ENCODE measurements at regions not wholly inside any gene's neighbourhood (a gene's known extent, or its start where the extent isn't known, plus 50 kb on each side); places are given as distances from the start of the nearest gene placed in this dataset.

DNA sequence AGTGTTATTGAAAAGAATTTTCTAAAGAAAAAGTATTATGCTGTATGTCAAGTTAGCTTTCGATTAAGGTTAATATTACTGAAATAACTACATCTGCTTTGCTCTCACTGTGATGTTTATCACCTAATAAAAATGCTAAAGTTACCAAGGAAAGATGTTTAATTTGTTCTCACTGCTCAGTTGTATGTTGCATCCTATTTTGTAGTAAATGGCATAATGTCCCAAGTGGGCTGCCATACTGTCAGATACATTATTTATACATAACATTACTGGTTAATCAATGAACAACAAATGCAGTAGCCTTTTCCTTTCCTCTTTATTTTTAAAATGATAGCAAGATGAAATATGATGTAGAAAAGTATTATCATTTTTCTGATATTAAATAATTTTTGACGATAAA lies 226.3 kb upstream of the DACH1 start:
- no peak for DNase-seq

- DNase-seq, result no peak
Measured at GRCh38 chr13:72074663-72075062, 207.7 kb upstream of the DACH1 start.

DNA sequence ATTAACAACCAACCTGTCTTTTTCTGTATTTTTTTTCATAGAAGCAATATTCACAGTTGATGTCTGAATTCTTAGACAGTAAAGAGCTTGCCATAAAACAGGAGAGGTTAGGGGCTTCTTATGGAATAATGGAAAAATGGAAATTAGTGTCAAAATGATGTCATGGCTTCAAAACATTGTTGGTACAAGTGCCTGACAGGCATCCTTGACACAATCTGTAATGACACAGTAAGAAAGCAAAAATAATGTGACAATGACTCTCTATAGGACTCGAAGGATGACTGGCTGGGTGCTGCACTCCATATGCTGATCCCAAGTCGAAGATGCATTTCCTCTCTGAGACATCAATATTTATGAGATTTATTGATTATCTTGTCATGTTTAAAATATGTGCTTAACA lies 205.3 kb upstream of the DACH1 start:
- DNase-seq, result no peak

DNA sequence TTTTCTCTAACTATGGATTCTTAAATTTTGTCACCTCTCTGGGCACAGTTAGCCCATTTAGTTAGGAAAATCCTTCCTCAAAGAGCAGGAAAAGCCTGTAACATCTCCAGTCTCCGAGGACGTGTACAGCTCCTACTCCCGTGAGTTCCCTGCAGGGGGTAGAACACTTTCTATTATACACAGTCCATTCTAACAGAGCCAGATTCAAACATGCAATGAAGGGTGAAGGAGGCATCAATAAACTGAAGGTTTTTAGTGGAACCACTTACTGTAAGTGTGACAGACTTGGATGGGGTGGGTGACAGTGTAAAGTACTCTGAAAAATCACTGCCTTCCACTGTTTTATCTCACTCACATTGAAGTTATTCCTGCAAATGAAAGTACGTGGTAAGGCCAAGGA lies 204.7 kb upstream of the DACH1 start:
- DNase-seq, result no peak

DNA sequence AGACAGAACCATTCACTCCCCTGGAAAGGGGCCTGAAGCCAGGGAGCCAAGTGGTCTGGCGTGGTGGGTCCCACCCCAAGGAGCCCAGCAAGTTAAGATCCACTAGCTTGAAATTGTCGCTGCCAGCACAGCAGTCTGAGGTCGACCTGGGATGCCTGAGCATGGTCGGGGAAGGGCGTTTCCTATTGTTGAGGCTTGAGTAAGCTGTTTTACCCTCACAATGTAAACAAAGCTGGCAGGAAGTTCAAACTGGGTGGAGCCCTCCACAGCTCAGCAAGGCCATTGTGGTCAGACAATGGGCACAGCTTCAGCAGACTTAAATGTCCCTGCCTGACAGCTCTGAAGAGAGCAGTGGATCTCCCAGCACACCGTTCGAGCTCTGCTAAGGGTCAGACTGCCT lies 195.6 kb upstream of the DACH1 start:
- no peak for DNase-seq

DNA sequence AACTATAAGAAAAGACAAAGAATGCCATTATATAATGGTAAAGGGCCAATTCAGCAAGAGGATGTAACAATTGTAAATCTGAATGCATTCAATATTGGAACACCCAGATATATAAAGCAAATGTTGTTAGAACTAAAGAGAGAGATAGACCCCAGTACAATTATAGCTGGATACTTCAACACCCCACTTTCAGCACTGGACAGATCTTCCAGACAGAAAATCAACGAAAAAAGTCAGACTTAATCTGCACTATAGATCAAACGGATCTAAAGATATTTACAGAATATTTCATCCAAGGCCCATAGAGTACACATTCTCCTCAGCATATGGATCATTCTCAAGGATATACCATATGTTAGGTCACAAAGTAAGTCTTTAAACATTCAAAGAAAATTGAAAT lies 194.6 kb upstream of the DACH1 start:
- no peak for DNase-seq

GRCh38 chr13:72050251-72050650 lies 183.2 kb upstream of the DACH1 start:
- no peak for DNase-seq

GRCh38 chr13:72043366-72043765 lies 176.4 kb upstream of the DACH1 start:
- no peak for DNase-seq

DNA sequence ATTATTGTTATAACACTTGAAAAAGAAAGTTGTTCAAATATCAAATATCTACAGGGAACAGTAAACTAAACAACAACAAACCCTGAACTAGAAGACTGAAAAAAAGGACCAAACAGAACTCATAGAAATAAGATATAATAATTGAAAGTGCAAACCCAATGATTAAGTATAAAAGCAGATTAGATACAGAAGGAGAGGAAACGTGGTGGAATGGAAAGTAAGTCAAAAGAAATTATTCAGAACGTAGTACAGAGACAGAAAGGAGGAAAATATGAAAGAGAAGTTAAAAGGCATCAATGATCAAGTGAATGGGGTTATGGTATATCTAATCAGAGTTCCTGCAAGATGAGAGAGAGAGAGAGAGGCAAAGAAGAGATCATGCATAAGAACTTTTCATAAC lies 174.2 kb upstream of the DACH1 start:
- DNase-seq, result no peak

DNA sequence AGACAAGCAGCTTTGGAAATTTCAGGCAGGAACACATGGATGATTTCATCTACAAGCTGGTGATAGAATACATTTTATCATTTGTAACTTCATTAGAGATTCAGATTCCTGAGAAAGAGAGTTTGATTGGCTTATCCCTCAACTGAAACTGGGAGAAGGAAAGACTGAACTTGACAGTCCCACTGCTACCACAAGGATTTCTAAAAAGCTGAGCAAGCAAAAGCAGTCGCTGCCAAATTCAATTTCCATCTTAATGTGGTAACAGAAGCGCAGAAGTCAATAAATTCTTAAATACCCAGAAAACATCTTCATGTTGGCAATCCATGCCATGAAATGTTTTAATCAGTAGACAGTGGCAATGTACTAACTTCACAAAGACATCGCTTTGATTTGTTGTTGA lies 172.1 kb upstream of the DACH1 start:
- DNase-seq, result no peak

- DNase-seq, result no peak
Measured at GRCh38 chr13:72029981-72030380, 163.0 kb upstream of the DACH1 start.

GRCh38 chr13:72025836-72026235 lies 158.8 kb upstream of the DACH1 start:
- no peak for DNase-seq

GRCh38 chr13:72023895-72024294 lies 156.9 kb upstream of the DACH1 start:
- DNase-seq, result no peak

- DNase-seq, result no peak
Measured at GRCh38 chr13:72005455-72005854, 138.5 kb upstream of the DACH1 start.

- no peak for DNase-seq
Measured at GRCh38 chr13:72004784-72005374, 137.9 kb upstream of the DACH1 start.

GRCh38 chr13:72004246-72004645 lies 137.2 kb upstream of the DACH1 start:
- DNase-seq, result no peak

DNA sequence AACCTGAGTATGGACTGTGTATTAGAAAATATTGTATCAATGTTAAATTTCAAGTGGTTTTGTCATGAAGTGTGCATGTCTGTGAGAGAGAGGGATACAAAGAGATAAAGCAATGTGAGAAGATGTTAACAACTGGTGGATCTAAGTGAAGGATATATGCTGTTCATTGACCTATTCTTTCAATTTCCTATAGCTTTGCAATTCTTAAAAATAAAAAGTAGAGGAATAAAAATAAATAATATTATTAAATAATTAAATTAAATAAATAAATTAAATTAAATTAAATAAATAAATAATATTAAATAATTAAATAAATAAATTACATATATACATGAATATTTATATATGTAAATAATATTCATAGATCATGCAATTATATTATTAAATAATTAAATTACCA lies 131.2 kb upstream of the DACH1 start:
- DNase-seq, result no peak

DNA sequence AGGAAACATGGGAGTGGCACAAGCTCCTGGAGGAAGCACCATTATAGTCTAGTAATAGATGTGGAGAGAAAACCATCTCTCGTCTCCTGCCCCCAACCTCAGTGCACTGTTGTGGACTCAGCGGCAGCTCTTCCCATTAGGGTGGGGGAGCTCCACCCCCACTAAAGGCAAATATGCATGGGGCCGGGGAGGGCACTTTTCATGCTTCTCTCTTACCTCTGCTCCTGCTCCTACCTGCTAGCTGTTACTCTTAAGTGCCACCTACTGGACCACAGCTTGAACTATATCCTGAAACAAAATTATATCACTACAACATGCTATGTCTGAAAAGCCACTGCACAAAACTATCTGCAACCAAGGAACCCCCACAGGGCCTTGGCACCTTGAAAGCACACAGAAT lies 112.6 kb upstream of the DACH1 start:
- peak; percentile 2 for DNase-seq

GRCh38 chr13:71977028-71977427 lies 110.0 kb upstream of the DACH1 start:
- DNase-seq, result no peak

DNA sequence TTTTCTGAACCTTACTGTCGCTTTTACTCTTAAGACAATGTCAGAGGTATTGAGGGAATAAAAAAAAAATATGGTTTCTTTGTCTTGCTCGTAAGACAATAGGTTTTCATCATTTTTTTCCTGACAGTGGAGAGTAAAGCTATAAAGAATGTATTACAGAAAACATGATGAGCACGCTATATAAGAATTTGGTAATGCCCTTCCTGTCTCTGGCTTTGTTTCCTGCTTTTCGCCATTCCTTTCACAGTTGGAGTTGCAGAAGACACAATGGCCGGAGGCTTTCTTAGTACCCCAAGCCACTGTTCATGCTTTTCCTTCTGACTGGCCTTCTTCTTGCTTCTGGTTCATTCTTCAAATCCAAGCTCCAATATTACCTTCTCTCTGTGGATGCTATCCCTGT lies 101.0 kb upstream of the DACH1 start:
- DNase-seq, result no peak

DNA sequence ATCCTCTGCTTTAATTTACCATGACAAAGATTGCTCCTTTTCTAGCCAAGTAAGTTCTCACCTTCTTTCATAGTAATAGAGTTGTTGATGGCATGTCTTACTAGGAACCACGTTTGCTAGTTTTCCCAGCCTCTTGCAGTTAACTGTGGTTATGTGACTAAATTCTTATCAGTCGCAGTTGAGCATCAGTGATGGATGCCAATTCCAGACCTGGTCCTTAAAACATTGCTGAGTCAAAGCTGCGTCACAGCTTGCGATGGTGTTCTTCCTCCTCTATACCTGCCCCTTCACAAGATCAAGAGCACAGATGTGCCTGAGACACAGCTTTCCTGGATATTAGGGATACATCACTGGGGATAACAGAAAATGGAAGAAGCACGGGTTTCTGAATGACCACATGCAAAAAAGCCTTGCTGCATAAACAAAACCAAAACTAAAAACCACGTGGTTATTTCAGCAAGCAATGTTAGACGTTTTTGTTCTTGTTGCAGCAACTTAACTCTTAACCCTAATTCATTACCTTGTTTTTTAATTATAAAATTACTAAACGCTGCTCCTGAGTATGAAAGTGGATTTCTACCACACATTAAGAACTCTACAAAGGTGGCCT lies 97.6 kb upstream of the DACH1 start:
- no peak for DNase-seq

DNA sequence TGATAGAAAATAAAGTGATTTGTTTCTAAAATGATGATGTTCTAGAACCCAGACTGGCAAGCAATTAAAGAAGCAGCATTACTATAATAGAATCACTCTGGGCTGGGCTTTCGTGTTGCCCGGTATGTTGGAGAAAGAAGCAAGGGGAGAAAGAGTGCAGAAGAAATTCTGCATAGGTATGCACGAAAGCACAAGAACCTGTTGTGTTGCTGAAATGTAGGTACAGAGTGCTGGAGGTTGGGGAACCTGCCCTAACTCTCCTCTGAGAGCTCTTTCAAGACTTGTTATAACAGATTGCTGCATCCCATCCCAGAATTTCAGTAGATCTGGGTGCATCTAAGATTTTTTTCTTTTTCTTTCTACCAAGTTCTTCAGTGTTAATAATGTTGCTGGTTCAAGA lies 95.7 kb upstream of the DACH1 start:
- no peak for DNase-seq

DNA sequence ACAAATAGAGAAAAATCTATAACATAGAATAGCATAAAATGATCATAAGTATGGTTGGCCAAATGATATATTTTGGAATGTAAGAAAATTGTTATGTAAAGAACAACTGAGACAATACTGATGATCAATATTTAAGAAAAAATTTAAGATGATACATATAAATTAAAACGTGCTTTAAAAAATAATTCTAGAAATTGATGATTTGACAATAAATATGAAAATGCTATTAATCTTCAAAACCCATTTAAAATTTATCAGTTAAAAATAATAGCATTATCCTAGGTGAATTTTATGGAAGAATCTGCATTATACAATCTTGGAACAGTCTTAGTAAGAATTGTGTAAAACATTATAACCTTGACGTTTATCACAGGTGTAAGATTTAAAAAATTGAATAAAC lies 95.1 kb upstream of the DACH1 start:
- no peak for DNase-seq

DNA sequence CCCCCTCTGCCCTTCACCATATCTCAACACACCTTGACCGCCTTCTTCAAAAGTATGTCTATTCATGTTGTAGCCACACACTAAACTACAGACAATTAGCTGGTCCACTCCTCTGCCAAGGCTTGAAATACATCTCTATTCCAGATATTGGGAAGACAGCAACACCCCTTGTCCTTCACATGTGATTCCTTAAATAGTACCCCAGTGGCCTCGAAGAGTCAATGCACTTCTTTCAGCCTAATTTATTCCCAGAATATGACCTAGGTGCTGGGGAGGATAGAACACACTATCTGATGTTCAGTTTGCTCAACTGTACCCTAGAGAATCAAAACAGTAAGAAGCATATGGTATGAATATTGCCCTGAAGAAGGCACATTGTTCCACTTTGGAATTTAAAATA lies 82.4 kb upstream of the DACH1 start:
- no peak for DNase-seq

- DNase-seq, result peak; percentile 66
Measured at GRCh38 chr13:71939186-71939585, 72.2 kb upstream of the DACH1 start.
